Suprapubic skin (tissue), 3 donors: ENCODE measurements at regions not wholly inside any gene's neighbourhood (a gene's known extent, or its start where the extent isn't known, plus 50 kb on each side); places are given as distances from the start of the nearest gene placed in this dataset.

Experiments
- CTCF ChIP-seq, 2 donors: fragments of 200-600 bp in 1 of 2; fragments of 450-650 bp in 1 of 2; sonication (generic) in 1 of 2; IDR thresholded peaks; one replicate each; pipeline ENCODE4 v1.5.1; 2016 to 2019; ENCODE audit warnings: antibody characterized with exemption in 2 of 2, mild to moderate bottlenecking in 1 of 2, moderate library complexity in 1 of 2
- EP300 ChIP-seq: sonication (generic); formaldehyde crosslinking; IDR thresholded peaks from one replicate; pipeline ENCODE4 v1.6.1; 2017; ENCODE audit warnings: antibody characterized with exemption
- POLR2A ChIP-seq, 2 donors: fragments of 450-650 bp; IDR thresholded peaks; one replicate each; pipeline ENCODE4 v1.6.1; 2017; ENCODE audit warnings: antibody characterized with exemption in 2 of 2, mild to moderate bottlenecking in 2 of 2, moderate library complexity in 2 of 2

GRCh38 chr3:25872200-25872877 is 82.4 kb downstream of the OXSM start:
- TF ChIP-seq CTCF (IDR thresholded peaks at IDR 0.05) (no peak), EP300 (no peak), POLR2A (IDR thresholded peaks at IDR 0.05) (no peak)
